ENCODE measurements at regions not wholly inside any gene's neighbourhood (a gene's known extent, or its start where the extent isn't known, plus 50 kb on each side); places are given as distances from the start of the nearest gene placed in this dataset.

DNA sequence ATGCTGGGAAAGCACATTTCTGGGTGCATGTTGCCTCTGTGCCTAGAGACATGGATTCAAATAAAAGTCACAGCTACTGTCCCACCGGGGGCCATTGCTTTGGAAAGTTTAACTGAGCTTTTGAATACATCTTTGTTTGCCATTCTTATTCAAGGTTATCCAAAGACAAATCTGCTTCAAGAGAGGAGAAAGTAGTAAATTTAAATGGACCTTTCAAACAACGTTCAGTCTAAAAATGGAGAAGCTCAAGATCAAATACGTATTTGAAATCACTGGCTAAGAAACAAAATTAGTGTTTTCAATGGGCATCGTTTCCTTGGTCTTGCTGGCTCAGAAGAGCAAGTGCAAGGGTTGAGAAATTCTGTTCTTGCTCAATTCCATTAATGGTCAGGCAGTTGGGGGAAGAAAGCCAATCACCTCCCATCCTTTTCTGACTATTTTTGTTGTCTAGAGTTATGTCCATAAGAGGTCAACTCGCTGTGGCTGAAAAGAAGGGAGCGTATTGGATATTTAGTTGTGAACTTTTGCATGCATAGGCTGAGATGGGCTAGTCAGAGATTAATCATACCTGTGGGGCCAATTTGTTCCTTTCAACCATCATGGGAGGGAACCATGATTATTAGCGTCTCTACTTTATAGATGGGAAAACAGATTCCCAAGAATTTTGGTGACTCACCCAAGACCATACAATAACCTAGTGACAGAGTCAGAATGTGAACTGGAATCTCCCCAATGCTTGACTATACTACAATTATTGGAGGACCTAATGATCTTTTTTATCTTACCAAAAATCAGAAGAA, 276.2 kb upstream of the TNC start:
- WGBS, 2 donors = 59 to 63% methylated on average over 7 of the region's 7 CpGs
- Histone ChIP-seq H3K9me3 (no peaks in the 10 kb centered on the region), H3K27ac (no peak overlapping the region), H3K4me3 (no peak overlapping the region), H3K27me3 (no peaks in the 10 kb centered on the region), H3K36me3 (no peaks in the 10 kb centered on the region), H3K4me1 (no peaks in the 10 kb centered on the region)
- intact Hi-C loops (cut with DNase I) = no loop called here
- TF ChIP-seq, protein P1, sequence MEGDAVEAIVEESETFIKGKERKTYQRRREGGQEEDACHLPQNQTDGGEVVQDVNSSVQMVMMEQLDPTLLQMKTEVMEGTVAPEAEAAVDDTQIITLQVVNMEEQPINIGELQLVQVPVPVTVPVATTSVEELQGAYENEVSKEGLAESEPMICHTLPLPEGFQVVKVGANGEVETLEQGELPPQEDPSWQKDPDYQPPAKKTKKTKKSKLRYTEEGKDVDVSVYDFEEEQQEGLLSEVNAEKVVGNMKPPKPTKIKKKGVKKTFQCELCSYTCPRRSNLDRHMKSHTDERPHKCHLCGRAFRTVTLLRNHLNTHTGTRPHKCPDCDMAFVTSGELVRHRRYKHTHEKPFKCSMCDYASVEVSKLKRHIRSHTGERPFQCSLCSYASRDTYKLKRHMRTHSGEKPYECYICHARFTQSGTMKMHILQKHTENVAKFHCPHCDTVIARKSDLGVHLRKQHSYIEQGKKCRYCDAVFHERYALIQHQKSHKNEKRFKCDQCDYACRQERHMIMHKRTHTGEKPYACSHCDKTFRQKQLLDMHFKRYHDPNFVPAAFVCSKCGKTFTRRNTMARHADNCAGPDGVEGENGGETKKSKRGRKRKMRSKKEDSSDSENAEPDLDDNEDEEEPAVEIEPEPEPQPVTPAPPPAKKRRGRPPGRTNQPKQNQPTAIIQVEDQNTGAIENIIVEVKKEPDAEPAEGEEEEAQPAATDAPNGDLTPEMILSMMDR (IDR thresholded peaks at IDR 0.05) = no peak
- no peak for FAIRE-seq
- no peak for DNase-seq
- ATAC-seq = no peak

DNA sequence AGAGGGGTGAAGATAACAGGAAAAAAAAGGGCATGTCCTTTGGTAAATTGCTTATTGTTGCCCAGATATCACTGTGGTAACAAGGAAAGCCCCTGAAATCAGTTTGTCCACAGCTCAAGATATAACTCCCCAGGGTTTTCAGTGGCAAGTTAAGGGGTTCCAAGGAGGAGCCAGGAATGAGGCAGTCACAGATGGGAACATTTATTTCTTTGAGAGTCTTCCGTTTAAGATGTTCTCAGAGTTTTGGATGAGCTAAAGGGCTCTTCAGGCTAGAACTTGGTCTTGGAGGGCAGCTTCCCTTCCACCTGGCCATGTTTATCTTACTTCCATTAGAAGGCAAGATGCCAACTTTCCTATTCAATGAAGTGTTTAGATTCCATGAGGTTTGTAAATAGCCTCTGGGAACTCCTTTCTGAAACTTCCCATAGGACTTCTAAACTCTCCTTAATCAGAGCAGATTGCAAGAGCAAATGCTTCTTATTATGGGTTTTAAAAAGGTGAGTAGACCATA, 277.6 kb upstream of the TNC start:
- Histone ChIP-seq H3K36me3 (no peaks in the 10 kb centered on the region), H3K9me3 (no peaks in the 10 kb centered on the region), H3K27ac (no peak overlapping the region), H3K4me3 (no peak overlapping the region), H3K4me1 (no peaks in the 10 kb centered on the region), H3K27me3 (no peaks in the 10 kb centered on the region)
- intact Hi-C loops (cut with DNase I) = no loop called here
- whole genome bisulfite sequencing, 2 donors = 31 to 44% methylated on average over 1 of the region's 1 CpG
- FAIRE-seq (no peak), ATAC-seq (peak in 1 of 4 donors; percentile 38), DNase-seq (no peak)
- TF ChIP-seq, protein P1 (IDR thresholded peaks at IDR 0.05) = no peak

DNA sequence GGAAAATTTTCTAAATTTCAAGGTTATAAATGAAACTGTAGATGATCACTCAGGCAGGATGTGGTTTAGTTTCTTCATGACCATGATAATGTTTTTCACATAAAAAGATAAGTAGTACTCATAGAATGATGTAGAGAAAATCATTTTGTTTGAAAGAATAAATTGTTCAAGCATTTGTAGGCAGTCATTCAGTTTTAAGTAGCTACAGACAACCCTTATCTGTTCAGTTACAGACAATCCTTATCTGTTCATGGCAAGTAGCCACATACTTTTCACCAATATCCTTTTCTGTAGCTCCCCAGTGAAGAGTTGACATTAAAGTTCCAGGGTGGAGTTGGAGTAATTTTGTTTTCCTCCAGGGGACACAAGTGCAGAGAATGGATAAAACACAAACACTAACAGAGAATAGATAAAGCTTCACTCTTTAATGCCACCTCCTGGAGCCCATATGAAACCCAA, 278.1 kb upstream of the TNC start:
- intact Hi-C loops (cut with DNase I) = no loop called here
- no peaks in the 10 kb centered on the region for H3K27me3 ChIP-seq
- H3K36me3 ChIP-seq = no peaks in the 10 kb centered on the region
- FAIRE-seq = no peak
- no peak overlapping the region for H3K27ac ChIP-seq
- H3K4me3 ChIP-seq = no peak overlapping the region
- H3K4me1 ChIP-seq = no peaks in the 10 kb centered on the region
- TF ChIP-seq, protein P1 (IDR thresholded peaks at IDR 0.05) = no peak
- DNase-seq = no peak
- no peaks in the 10 kb centered on the region for H3K9me3 ChIP-seq
- no peak for ATAC-seq

DNA sequence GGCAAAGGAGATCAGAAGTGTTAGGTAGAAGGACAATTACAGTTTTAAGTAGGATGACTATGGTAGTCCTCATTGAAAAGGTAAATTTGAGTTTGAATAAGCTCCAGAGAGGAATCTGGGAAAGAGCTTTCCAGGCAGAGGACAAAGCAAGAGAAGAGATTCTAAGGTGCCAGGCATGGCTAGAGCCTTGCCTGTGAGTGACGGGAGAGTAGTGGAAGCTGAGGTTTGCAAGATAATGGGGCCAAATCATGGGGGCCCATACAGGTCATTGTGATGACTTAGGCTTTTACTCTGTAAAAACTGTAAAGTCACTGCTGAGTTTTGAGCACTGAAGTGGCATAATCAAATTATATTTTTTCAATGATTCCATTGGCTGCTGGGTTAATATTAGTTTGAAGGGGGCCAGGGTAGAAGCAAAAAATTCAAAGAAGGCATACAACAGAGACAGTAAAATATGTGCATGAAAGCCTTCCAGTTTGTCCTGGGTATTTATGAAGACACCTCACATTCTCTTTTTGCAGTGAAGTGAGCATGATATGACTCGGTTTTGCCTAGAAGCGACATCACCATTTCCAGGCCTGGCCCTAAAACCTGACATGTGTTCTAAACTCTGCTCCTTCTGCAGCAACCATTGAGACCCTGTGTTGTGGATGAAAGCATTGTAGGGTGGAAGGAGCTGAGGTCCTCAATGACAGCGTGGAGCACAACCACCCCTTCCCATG, 279.8 kb upstream of the TNC start:
- H3K36me3 ChIP-seq = no peaks in the 10 kb centered on the region
- H3K27ac ChIP-seq = no peak overlapping the region
- no peaks in the 10 kb centered on the region for H3K4me1 ChIP-seq
- DNase-seq = no peak
- no peaks in the 10 kb centered on the region for H3K9me3 ChIP-seq
- WGBS, 2 donors = 75 to 85% methylated on average over 4 of the region's 4 CpGs
- H3K4me3 ChIP-seq = no peak overlapping the region
- FAIRE-seq = no peak
- TF ChIP-seq, protein P1 (IDR thresholded peaks at IDR 0.05) = no peak
- no peaks in the 10 kb centered on the region for H3K27me3 ChIP-seq
- ATAC-seq = no peak
- intact Hi-C loops (cut with DNase I) = no loop called here

DNA sequence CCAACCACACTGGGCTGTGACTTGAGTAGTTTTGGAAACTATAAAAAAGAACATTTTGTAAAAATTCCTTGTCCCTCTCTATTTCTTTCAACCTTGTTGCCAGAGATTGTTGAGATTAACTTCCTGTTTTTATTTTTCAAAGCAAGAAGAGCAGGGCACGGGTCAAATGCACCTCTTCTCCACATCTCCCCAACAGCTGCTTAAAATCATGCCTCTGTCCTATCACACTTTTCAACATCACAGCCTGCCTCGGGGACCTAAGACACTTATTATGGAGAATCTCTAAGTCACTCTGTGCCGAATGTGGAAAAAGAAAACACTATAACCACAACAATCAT, 280.3 kb upstream of the TNC start:
- Histone ChIP-seq H3K36me3 (no peaks in the 10 kb centered on the region), H3K27me3 (no peaks in the 10 kb centered on the region), H3K4me1 (no peaks in the 10 kb centered on the region), H3K27ac (no peak overlapping the region), H3K9me3 (no peaks in the 10 kb centered on the region), H3K4me3 (no peak overlapping the region)
- DNase-seq (no peak), FAIRE-seq (no peak), ATAC-seq (no peak)
- TF ChIP-seq, protein P1 (IDR thresholded peaks at IDR 0.05) = no peak
- WGBS, 2 donors = 52 to 55% methylated on average over 3 of the region's 3 CpGs
- intact Hi-C loops (cut with DNase I) = no loop called here
